HG03108 (cell line): ENCODE measurements at regions not wholly inside any gene's neighbourhood (a gene's known extent, or its start where the extent isn't known, plus 50 kb on each side); places are given as distances from the start of the nearest gene placed in this dataset.
"Not testable (repeated sequence)": the region's sequence is repeated elsewhere in the genome, so short reads cannot be mapped to it uniquely, and the experiment has no call there.

Experiments
- ATAC-seq: cut with Tn5 transposase; IDR thresholded peaks from one replicate; pipeline ENCODE4 v1.9.1; 2021; ENCODE audit warnings: moderate library complexity; ENCODE audit not compliant: unreplicated experiment

DNA sequence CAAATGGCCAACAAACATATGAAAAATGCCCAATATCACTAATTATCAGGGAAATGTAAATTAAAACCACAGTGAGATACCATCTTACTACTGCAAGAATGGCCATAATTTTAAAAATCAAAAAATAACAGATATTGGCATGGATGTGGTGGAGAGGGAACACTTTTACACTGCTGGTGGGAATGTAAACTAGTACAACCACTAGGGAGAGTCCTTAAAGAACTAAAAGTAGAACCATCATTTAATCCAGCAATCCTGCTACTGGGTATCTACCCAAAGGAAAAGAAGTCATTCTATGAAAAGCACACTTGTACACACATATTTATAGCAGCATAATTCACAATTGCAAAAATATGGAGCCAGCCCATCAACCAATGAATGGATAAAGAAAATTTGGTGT lies 459.7 kb downstream of the GXYLT1 start:
- no peak for ATAC-seq

DNA sequence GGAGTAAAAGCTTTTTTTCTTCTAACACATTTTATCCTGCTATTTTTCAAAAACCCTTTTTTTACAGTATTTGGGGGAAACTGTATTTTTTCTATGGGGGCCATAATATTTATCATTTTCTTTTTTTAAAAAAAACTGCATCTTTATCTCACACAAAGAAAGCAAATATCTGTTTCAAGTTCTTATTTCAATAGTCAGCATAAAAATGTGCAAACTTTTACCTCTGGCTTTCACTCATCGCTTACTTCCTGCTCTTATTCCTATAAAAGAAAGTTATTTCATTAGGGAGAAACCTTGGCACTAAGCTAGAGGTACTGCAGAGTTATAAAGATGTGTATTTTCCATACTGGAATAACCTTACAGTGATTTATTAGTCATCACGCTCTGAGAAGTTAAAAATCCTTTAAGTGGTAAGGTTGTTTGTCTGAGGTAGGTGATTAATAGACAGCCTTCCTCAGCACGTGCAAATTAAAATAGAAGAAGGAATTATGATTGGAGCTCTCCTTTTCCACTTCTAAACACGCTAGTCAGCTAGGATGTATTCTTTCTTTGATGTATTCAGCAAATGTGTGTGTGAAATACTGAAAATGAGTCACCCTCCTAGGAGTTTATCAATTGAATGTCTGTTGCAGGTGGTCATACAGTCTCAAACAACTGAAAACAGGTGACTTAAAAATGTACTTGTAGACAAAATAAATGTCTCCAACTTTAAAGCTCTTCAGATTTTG lies 461.0 kb downstream of the GXYLT1 start:
- no peak for ATAC-seq

DNA sequence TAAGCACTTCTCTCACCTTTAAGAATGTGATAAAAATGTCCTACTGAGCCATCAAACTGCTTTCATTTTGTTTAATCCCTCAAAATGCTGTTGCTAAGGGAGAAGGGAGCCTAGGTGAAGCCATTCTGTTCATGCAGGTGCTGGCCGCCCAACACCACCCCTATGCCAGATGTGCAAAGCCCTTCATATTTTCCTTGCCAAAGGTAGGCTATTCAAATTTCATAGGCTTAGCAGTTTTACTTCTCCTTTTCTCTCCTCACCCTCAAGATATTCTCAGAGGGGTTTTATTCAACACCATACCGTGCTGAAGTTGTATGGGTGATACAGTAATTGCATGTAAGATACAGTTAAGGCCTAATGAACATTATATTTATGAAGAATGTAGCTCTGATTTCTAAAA lies 461.7 kb downstream of the GXYLT1 start:
- no peak for ATAC-seq

DNA sequence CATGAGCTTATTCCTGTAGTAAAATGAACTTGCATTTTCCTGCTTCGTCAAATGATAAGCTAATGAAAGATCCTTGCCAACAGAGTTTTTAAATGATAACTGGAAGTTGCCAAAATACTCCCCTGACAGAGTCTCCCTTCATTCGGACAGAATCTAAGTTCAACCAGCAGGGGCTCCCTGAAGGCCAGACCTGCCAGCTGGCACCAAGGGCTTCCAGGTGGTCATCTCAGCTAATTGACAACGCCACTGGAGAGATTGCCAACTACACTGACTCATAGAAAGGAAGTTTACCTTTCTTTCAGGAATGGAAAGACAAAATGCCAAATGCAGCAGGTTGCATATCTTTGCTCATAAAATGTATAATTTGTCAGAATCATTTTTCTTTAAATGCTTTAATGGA lies 462.8 kb downstream of the GXYLT1 start:
- no peak for ATAC-seq

DNA sequence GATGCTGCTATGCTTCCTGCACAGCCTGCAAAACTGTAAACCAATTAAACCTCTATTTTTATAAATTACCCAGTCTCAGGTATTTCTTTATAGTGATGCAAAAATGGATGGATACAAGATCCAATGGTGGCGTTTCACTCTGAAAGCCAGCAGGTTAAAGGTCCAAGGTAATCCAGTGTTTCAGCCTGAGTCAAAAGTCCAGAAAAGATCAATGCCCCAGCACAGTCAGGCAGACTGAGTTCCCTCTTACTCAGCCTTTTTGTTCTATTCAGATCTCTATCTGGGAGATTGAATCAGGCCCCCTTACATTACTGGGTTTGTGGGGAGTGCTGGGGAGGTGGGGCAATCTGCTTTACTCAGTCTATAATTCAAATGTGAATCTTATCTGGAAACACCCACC lies 464.5 kb downstream of the GXYLT1 start:
- no peak for ATAC-seq

DNA sequence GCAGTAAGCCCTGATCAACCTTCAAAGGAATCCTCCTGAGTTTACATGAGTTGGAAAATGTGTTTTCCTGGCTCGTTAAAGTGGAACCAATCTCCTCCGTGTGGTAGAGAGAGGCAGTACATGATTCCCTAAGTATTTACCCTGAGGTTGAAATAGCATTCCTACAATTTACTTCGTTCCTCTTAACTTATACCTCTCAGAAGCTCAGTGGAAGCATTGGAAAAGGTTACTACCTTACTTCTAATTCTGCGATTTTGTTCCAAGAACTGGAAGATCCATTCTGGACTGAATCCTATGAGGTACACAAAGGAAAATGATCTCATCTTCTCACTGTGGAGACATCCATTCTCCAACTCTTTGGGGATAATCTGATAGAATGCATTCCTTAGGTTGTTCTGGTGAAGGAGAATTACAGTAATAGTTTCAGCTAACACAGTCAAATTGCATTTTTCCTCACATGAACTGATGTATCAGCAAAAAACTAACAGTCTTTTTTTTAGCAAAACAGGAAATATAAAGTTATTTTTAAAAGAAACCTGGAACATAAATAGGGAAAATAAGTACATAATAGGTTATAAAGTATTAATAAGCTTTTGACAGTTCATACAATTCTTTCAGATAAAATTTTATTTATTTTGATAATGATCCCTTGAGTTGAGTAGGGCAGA lies 475.6 kb downstream of the PDZRN4 start:
- ATAC-seq, result no peak

DNA sequence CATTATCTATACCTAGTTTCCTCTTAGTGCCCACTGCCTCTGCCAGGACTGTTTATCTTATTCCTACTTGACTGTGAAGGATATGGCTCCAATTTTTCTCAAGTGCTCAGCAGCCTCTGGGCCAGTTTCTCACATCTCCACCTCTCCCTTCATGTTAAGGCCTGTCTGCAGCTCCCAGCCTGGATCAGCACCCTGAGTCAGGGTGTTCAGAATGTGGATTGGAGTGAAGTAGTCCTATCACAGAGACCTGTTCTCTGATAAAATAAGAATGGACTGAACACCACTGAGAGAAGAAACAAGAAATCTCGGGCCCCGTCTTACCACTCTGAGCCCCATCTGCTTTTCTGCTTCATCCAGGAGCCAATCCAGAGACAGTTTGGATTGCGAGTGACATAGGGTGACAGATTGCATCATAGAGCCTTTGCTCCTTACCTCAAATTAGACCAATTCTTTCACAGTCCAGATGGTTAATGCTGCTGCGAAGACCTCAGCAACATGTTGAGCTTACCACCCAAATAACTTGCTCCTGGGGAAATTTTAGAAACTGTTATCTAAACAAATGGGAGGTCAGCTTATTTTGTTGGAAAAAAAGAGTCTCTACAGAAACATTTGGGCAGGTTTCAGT lies 473.1 kb downstream of the PDZRN4 start:
- ATAC-seq, result no peak

DNA sequence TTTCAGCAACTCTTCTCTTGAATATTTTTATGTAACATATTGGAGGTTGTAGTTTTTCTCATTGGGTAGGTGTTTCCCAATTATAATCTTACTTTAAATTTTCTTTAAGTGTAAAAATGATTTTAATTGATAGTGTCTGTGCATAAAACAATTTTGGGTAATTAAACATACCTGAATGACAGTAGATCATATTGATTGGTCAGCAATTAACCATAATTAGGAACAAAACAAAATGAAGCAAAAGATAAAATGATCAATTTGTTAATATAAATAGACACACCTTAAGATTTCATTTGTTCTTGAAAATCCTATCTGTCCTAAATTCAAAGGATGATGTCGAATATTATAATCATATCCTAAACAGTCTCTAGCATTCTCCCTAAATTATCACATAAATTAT lies 468.3 kb downstream of the PDZRN4 start:
- ATAC-seq, result no peak

DNA sequence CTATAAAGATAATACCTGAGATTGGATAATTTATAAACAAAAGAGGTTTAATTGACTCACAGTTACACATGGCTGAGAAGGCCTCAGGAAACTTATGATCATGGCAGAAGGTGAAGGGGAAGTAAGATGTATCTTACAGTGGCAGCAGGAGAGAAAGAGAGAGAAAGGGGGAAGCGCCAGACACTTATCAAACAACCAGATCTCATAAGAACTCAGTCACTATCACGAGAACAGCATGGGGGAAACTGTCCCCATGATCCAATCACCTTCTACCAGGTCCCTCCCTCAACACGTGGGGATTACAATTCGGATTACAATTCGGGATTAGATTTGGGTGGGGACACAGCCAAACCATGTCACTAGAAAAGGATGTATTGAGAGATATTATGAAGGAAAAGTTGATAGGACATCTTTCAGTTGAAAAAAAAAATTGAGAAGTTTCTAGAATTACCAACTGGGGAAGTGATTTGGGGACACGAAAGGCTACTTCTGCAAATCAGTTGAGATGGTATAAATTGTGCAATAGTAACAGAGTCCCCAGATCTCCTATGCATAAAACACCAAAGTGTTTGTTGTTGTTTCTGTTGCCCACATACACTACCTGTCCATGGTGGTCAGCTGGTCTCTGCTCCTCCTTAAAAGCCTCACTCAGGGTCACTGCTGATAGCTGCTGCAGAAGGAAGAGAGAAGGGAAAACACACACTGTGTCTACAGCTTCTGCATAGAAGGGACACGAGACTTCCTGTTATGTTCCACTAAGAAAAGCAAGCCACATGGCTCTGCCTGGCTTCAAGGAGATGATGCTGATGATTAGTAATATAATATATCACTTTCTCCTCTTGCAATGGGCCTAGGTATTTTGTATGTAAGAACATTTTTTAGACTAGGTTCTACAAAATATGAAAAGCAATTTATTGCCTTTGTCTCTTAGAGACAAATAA lies 465.5 kb downstream of the PDZRN4 start:
- ATAC-seq, result no peak

DNA sequence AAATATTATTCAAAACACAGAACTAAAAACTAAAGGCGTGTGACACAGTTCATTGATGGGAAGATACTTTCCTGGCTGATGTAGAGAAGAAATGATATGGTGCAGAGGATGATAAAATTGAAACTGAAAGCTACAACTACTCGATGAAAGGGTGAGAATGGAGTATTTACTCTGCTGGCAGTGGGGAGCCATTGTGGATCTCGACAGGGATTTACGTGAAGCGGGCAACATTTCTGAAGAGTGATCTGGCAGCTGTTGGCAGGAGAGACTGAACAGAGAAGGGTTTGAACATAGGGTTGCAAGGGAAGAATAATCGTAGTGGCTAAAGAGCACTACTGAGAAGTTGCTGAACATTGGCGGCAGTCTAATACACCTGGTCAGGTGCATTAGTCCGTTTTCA lies 464.9 kb downstream of the PDZRN4 start:
- ATAC-seq, result no peak

DNA sequence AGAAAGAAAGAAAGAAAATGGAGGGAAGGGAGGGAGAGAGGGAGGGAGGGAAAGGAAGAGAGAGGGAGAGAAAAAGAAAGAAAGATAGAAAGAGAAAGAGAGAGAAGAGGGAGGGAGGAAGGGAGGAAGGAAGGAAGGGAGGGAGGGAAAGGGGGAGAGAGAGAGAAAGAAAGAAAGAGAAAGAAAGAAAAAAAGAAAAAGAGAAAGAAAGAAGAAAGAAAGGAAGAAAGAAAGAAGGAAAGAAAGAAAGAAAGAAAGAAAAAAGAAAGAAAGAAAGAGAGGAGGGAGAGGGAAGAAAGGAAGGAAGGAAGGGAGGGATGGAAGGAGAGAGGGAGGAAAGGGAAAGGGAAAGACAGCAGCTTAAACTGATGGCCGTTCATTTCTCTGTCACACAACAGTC lies 457.5 kb downstream of the PDZRN4 start:
- no peak for ATAC-seq

DNA sequence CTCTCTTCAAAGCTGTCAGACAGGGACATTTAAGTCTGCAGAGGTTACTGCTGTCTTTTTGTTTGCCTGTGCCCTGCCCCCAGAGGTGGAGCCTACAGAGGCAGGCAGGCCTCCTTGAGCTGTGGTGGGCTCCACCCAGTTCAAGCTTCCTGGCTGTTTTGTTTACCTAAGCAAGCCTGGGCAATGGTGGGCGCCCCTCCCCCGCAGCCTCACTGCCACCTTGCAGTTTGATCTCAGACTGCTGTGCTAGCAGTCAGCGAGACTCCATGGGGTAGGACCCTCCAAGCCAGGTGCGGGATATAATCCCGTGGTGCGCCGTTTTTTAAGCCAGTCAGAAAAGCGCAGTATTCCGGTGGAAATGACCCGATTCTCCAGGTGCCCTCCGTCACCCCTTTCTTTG lies 454.7 kb downstream of the PDZRN4 start:
- ATAC-seq, result not testable (repeated sequence)

DNA sequence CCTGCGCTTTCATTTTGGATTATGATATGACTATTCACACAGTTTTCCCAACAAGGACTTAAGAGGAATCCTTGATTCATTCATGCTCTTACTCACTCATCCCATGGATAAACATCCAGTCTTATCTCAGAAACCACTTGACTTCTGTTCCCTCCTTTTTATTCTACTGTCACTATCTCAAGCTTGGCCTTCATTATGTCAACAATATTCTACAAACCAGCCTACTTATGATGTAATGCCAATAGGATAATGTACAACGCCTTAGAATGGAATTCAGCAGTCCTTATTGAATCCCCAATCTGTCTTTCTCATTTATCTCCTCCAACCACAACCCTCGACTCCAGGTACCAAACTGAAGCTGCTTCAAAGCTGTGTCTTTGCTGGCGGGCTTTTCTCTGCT lies 448.5 kb downstream of the PDZRN4 start:
- no peak for ATAC-seq

DNA sequence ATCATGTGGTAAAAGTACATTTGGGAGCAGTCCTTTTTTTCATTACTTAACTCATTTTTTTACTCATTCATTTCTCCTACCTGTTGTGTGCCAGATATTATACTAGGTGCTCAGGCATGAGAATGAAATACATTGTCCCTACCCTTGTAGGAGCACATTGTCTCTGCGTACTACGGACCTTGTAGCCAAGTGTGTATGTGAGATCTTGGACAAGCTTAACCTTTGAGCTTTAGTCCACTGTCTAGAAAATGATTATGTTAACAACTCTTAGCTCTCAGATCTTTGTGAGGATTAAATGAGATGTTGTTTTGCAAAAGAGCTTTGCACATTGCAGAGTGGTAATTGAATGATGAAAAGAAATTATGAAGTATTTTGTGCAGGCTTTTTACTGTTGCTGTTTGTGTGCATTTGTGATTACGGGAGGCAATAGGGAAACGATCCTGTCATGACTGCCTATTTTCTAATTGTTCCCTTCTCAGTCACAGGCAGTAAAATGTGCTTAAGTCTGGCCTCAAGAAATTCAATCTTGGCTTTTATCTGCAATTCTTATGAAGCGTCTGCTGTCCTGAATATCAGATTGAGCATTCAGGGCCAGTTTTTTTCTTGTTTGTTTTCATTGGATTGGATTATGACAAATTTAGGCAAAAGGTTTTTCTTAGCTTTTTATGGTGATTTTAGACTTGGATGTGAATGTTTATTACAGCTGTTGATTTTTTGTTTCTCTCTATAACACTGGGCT lies 447.7 kb downstream of the PDZRN4 start:
- no peak for ATAC-seq

DNA sequence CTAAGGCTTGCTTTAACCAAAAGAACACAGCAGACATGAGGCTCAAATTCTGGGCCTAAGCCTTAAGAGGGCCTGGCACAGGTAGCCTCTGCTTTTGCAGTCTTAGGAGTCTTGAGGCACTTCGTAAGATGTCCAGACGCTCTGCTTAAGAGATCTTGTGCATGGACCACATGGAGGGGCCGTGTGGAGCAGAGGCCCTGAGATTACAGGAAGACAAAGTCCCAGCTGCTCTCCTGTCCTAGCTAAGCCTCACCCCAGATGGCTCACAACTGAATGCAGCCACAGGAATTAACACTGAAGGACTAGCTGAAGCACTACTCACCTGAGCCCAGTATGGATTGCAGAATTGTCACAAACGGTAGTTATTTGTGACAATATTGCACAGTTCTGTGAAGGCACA lies 446.0 kb downstream of the PDZRN4 start:
- no peak for ATAC-seq

DNA sequence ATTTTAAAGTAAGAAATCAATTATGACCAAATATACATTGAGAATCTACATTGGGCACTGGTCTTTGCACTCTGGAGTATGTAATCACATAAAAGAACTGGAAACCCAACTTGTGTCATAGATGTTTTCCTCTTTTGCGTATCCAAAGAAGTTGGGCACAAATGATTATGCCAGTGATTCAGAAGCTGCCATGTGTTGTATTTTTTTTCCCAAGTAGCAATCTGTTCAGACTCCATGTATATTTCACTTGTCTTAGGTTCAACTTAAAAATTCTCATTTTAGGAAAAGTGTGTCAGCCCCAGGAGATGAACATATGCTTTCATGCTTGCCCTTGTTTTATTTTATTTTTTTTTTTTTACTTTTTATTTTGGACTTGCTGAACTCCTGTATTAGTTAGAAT lies 441.5 kb downstream of the PDZRN4 start:
- no peak for ATAC-seq

DNA sequence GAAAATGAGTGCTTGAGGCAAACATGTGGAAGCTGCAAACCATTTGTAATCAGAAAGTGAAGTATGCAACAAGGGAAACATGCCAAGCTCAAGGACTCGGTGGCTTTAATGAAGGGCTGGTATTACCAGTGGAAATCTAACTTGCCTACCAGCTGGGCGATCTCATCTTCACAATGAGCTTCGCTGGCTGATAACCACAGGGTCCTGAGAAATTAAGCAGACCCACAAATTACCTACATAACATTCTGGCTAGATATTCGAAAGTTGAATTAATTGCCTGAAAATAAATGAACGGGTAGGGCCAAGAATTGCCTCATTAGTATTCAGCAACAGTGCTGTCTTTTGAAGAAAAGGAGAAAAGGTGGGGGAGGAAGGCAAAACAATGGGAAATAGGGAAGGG lies 439.4 kb downstream of the PDZRN4 start:
- ATAC-seq, result no peak

DNA sequence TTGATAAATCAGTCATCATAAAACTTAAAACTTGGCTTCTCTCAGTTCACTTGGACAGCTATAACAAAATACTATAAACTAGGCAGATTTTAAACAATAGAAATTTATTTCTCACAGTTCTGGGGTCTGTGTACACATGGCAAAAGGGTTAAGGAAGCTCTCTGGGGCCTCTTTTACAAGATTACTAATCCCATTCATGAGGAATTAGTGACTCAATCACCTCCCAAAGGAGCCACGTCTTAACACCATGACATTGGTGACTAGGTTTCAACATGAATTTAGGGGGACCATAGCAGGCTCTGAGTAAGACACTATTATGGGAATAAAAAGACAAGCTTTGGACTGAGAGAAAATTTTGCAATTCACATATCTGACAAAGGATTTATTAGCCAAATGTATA lies 436.5 kb downstream of the PDZRN4 start:
- no peak for ATAC-seq
